ENCODE measurements at regions not wholly inside any gene's neighbourhood (a gene's known extent, or its start where the extent isn't known, plus 50 kb on each side); places are given as distances from the start of the nearest gene placed in this dataset.

GRCh38 chr1:101299141-101299540, 62.3 kb downstream of the S1PR1 start:
- DNase-seq: no peak
- Histone ChIP-seq H3K27me3 (ENCODE audit: low read depth) (no peaks in the 10 kb centered on the region), H3K4me1 (peaks cover 3% of the 10 kb centered on the region), H3K27ac (replicated peaks) (peak overlapping the region; percentile 33), H3K4me3 (no peak overlapping the region), H3K36me3 (no peaks in the 10 kb centered on the region), H3K9me3 (replicated peaks) (no peaks in the 10 kb centered on the region)
- intact Hi-C loops (cut with micrococcal nuclease): no loop called here
- TF ChIP-seq, protein P1, sequence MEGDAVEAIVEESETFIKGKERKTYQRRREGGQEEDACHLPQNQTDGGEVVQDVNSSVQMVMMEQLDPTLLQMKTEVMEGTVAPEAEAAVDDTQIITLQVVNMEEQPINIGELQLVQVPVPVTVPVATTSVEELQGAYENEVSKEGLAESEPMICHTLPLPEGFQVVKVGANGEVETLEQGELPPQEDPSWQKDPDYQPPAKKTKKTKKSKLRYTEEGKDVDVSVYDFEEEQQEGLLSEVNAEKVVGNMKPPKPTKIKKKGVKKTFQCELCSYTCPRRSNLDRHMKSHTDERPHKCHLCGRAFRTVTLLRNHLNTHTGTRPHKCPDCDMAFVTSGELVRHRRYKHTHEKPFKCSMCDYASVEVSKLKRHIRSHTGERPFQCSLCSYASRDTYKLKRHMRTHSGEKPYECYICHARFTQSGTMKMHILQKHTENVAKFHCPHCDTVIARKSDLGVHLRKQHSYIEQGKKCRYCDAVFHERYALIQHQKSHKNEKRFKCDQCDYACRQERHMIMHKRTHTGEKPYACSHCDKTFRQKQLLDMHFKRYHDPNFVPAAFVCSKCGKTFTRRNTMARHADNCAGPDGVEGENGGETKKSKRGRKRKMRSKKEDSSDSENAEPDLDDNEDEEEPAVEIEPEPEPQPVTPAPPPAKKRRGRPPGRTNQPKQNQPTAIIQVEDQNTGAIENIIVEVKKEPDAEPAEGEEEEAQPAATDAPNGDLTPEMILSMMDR (IDR thresholded peaks at IDR 0.05; ENCODE audit: borderline replicate concordance): no peak

DNA sequence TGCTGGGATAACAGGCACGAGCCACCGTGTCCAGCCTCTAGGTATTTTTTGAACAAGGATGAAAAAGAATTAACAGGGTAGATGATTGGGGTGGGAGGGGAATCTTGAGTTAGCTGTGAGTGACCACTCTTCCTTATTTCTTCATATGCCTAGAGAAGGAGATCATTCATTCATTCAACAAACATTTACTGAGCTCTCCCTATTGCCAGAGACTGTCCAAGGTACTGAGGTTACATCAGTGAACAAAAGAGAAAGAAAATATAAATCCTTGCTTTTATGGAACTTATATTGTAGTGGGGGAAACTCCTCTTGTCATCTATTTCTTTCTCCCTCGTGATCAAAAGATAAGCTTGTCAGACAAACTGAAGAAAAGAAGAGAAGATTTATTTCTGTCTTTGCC, 62.9 kb downstream of the S1PR1 start:
- TF ChIP-seq, protein P1 (IDR thresholded peaks at IDR 0.05; ENCODE audit: borderline replicate concordance): no peak
- Histone ChIP-seq H3K36me3 (no peaks in the 10 kb centered on the region), H3K4me3 (no peak overlapping the region), H3K27me3 (ENCODE audit: low read depth) (no peaks in the 10 kb centered on the region), H3K4me1 (peaks cover 3% of the 10 kb centered on the region), H3K27ac (replicated peaks) (no peak overlapping the region), H3K9me3 (replicated peaks) (no peaks in the 10 kb centered on the region)
- DNase-seq: no peak
- intact Hi-C loops (cut with micrococcal nuclease): no loop called here

GRCh38 chr1:101300916-101301315, 64.1 kb downstream of the S1PR1 start:
- intact Hi-C loops (cut with micrococcal nuclease): no loop called here
- no peak for DNase-seq
- Histone ChIP-seq H3K27me3 (ENCODE audit: low read depth) (no peaks in the 10 kb centered on the region), H3K4me1 (peaks cover 3% of the 10 kb centered on the region), H3K4me3 (no peak overlapping the region), H3K27ac (replicated peaks) (no peak overlapping the region), H3K36me3 (no peaks in the 10 kb centered on the region), H3K9me3 (replicated peaks) (no peaks in the 10 kb centered on the region)
- TF ChIP-seq, protein P1 (IDR thresholded peaks at IDR 0.05; ENCODE audit: borderline replicate concordance): no peak

DNA sequence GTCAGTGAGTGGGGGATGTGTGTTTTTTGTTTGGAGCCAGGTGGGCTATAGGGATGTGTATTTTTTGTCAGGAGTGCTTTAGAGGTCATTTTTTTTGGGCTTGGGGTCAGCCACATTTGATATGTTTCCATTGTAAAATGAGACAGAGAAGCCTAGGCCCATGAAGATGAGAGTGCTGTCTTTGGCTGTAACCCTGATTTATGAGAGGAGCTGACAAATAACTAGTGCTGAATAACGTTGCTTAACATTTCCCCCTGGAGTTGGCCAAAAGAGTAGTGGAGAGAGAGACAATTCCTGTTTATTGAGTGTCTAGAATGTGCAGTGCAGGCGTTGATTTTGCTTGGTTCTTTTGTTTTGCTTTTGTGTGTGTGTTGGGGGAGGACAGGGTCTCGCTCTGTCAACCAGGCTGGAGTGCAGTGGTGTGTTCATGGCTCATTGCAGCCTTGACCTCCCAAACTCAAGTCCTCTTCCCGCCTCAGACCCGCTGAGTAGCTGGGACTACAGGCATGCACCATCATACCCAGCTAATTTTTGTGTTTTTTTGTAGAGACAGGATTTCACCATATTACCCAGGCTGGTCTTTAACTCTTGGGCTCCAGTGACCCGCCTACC, 64.7 kb downstream of the S1PR1 start:
- TF ChIP-seq, protein P1 (IDR thresholded peaks at IDR 0.05; ENCODE audit: borderline replicate concordance): no peak
- no peak overlapping the region for H3K27ac ChIP-seq (replicated peaks)
- H3K27me3 ChIP-seq (ENCODE audit: low read depth): no peaks in the 10 kb centered on the region

GRCh38 chr1:101302831-101303511, 66.2 kb downstream of the S1PR1 start:
- no peak overlapping the region for H3K27ac ChIP-seq (replicated peaks)
- intact Hi-C loops (cut with micrococcal nuclease): no loop called here
- H3K27me3 ChIP-seq (ENCODE audit: low read depth): no peaks in the 10 kb centered on the region
- H3K4me3 ChIP-seq: no peak overlapping the region
- peaks cover 3% of the 10 kb centered on the region for H3K4me1 ChIP-seq
- DNase-seq: no peak
- no peaks in the 10 kb centered on the region for H3K36me3 ChIP-seq
- TF ChIP-seq, protein P1 (IDR thresholded peaks at IDR 0.05; ENCODE audit: borderline replicate concordance): no peak
- H3K9me3 ChIP-seq (replicated peaks): no peaks in the 10 kb centered on the region

More for the DNA sequence above, 64.7 kb downstream of the S1PR1 start:
- Histone ChIP-seq H3K4me1 (peaks cover 3% of the 10 kb centered on the region), H3K9me3 (replicated peaks) (no peaks in the 10 kb centered on the region), H3K36me3 (no peaks in the 10 kb centered on the region), H3K4me3 (no peak overlapping the region)
- intact Hi-C loops (cut with micrococcal nuclease): no loop called here
- no peak for DNase-seq
